ENCODE measurements at regions not wholly inside any gene's neighbourhood (a gene's known extent, or its start where the extent isn't known, plus 50 kb on each side); places are given as distances from the start of the nearest gene placed in this dataset.

GRCh38 chr15:46880791-46881190 lies 836.5 kb upstream of the SEMA6D start:
- Histone ChIP-seq H2BK120ac (replicated peaks; ENCODE audit: low read depth, low read length) (no peak overlapping the region), H2BK12ac (ENCODE audit: low read depth, low read length) (no peak overlapping the region), H4K91ac (replicated peaks; ENCODE audit: insufficient read length, low read length) (no peak overlapping the region), H3K18ac (ENCODE audit: extremely low read depth, low read length) (no peak overlapping the region), H3K4ac (replicated peaks; ENCODE audit: insufficient read length, low read depth, low read length) (no peak overlapping the region), H3K14ac (ENCODE audit: insufficient read length) (no peak overlapping the region), H3K9ac (replicated peaks in 1 of 4; ENCODE audit: extremely low read depth in 1 of 4, low read depth in 3 of 4, low read length in 3 of 4) (no peak overlapping the region), H3K27ac (ENCODE audit: low read depth, low read length) (no peak overlapping the region), H2AFZ (ENCODE audit: low read length) (no peak overlapping the region), H3K27me3 (replicated peaks in 1 of 4; ENCODE audit: control insufficient read depth in 3 of 4, extremely low read depth in 1 of 4, insufficient read depth in 3 of 4, low read length in 3 of 4) (no peaks in the 10 kb centered on the region), H4K8ac (ENCODE audit: extremely low read depth, insufficient read depth, low read length) (no peak overlapping the region), H3K4me2 (ENCODE audit: insufficient read depth in 1 of 2, low read depth in 2 of 2, low read length in 2 of 2) (no peak overlapping the region), H3K9me3 (ENCODE audit: insufficient read depth in 2 of 2, low read depth in 1 of 2, low read length in 1 of 2) (peaks cover 0 to 4% of the 10 kb centered on the region in 2 experiments; a peak in 1 of 4 replicates), H3K4me1 (replicated peaks in 1 of 4; ENCODE audit: control insufficient read depth in 3 of 4, insufficient read depth in 4 of 4, low read length in 3 of 4) (no peaks in the 10 kb centered on the region), H3K79me1 (ENCODE audit: low read depth, low read length) (no peaks in the 10 kb centered on the region), H3K56ac (replicated peaks; ENCODE audit: insufficient read length, low read depth, low read length) (no peak overlapping the region), H3K23ac (ENCODE audit: insufficient read length) (no peak overlapping the region), H3K4me3 (ENCODE audit: extremely low read depth in 1 of 4, insufficient read depth in 2 of 4, low read depth in 3 of 4, low read length in 4 of 4) (no peak overlapping the region), H4K20me1 (replicated peaks in 1 of 2; ENCODE audit: control insufficient read depth in 1 of 2, insufficient read depth in 2 of 2, low read length in 2 of 2) (no peaks in the 10 kb centered on the region), H2BK20ac (ENCODE audit: low read length) (no peak overlapping the region), H3K23me2 (ENCODE audit: low read depth, low read length) (no peaks in the 10 kb centered on the region), H3K36me3 (ENCODE audit: control insufficient read depth in 2 of 4, insufficient read depth in 4 of 4, low read length in 3 of 4) (no peaks in the 10 kb centered on the region), H2BK5ac (ENCODE audit: low read depth, low read length) (no peak overlapping the region), H3K79me2 (ENCODE audit: control insufficient read depth in 1 of 2, insufficient read depth in 2 of 2, low read length in 2 of 2) (no peaks in the 10 kb centered on the region), H2AK5ac (ENCODE audit: low read depth, low read length) (no peak overlapping the region), H2BK15ac (ENCODE audit: low read length) (no peak overlapping the region), H4K5ac (ENCODE audit: insufficient read length, low read depth, low read length) (no peak overlapping the region)
- no peak for FAIRE-seq
- ChIA-PET POLR2A (ENCODE audit: partially characterized antibody) (no interaction called here), CTCF (ENCODE audit: partially characterized antibody) (interaction anchor here (0.6 kb wide), 1 partner anchor 569 kb away, joined by 4 read pairs; no protein-coding TSS in a partner anchor)
- TF ChIP-seq SUZ12 (IDR thresholded peaks at IDR 0.05; ENCODE audit: low read length) (no peak), BRCA1 (IDR thresholded peaks at IDR 0.05; ENCODE audit: low read depth, low read length) (no peak)
- no peak for DNase-seq (ENCODE audit: low read depth in 1 of 2, low spot score in 2 of 2)
- WGBS, 2 experiments (ENCODE audit: extremely low coverage in 1 of 2, insufficient coverage in 1 of 2, insufficient read length in 1 of 2, insufficient replicate concordance in 2 of 2, low coverage in 1 of 2, low lambda C conversion rate in 2 of 2, missing lambda C conversion rate in 1 of 2), result 88% methylated on average over 2 of the region's 2 CpGs; no CpG with 5 or more reads in 1 of the 2 experiments

Measured in H1 (cell line).